Choroid plexus epithelial cell (primary cell): ENCODE measurements at regions not wholly inside any gene's neighbourhood (a gene's known extent, or its start where the extent isn't known, plus 50 kb on each side); places are given as distances from the start of the nearest gene placed in this dataset.
A peak's percentile ranks its signal among the peaks of the same experiment; 100 is the strongest.

Experiments
- DNase-seq: peaks from one replicate; pipeline ENCODE4 v3.0.0-alpha.2; 2010; ENCODE audit warnings: low read depth
- H3K4me3 ChIP-seq: 2 replicates; pipeline ENCODE4 v1.5.1; 2011; ENCODE audit warnings: low read depth, mild to moderate bottlenecking, control low read depth, low read length, moderate library complexity
- TF ChIP-seq, protein P1 (sequence below): conservative IDR thresholded peaks from 2 replicates; pipeline ENCODE4 v1.5.1; 2011; ENCODE audit warnings: low read depth, mild to moderate bottlenecking, control low read depth, inconsistent platforms, low read length, moderate library complexity

DNA sequence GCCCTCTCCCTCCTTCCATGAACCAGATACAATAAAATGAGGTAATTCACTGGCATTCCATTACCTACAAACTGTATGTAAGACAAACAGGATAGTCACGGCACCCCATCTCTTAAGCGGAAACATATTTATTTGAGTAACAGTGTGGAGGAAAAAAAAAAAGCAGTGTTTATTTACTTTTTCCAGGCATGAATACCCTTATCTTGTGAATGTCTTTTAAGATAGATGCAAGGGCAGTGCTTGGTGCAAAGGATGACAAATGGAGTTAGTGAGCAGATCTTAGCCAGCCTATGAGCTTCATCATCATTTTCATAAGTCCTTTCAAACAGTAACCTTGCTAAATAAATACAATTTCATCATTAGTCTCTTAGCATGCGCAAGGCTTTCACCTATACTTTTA is 1661.8 kb upstream of the SPRY2 start:
- peak; percentile 13 for DNase-seq
- TF ChIP-seq, protein P1, sequence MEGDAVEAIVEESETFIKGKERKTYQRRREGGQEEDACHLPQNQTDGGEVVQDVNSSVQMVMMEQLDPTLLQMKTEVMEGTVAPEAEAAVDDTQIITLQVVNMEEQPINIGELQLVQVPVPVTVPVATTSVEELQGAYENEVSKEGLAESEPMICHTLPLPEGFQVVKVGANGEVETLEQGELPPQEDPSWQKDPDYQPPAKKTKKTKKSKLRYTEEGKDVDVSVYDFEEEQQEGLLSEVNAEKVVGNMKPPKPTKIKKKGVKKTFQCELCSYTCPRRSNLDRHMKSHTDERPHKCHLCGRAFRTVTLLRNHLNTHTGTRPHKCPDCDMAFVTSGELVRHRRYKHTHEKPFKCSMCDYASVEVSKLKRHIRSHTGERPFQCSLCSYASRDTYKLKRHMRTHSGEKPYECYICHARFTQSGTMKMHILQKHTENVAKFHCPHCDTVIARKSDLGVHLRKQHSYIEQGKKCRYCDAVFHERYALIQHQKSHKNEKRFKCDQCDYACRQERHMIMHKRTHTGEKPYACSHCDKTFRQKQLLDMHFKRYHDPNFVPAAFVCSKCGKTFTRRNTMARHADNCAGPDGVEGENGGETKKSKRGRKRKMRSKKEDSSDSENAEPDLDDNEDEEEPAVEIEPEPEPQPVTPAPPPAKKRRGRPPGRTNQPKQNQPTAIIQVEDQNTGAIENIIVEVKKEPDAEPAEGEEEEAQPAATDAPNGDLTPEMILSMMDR: no peak
- H3K4me3 ChIP-seq: no peak overlapping the region

DNA sequence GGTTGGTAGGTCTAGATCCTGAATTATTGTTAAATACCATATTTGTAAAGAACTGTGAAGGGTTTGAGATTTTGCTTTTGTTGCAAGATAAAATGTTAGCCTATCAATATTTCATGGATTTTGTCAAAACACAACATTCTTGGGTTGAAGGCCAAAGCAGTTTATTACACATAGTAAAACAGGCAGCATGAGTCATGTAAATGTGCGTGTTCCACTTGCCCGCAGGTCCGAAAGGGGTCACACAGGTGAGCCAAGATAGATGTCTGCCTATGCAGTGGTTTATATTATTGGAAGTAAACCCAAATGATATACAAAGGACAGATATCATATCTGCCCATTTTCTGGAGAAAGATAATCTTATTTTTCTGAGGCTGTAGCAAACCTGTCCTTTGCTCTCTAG is 1654.4 kb upstream of the SPRY2 start:
- TF ChIP-seq, protein P1: no peak
- no peak for DNase-seq
- H3K4me3 ChIP-seq: no peak overlapping the region

DNA sequence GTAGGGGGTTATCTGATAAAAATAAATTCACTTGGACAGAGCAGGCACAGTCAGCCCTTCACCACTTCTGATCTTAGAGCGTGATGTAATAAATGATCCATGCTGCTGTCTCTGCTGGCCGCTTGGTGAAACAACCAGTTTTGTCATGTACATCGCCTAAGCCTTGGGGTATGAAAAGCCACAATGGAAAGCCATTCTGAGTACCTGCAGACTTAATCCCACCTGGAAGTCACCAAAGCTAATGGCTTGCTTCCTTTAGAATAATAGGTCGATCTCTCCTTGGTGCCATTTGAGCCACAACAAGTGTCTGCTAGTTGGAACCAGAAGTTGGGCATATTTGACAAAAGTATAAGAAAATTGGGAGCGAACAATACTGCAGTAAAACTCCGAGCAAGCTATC is 1649.7 kb upstream of the SPRY2 start:
- TF ChIP-seq, protein P1: no peak
- H3K4me3 ChIP-seq: no peak overlapping the region
- DNase-seq: no peak

DNA sequence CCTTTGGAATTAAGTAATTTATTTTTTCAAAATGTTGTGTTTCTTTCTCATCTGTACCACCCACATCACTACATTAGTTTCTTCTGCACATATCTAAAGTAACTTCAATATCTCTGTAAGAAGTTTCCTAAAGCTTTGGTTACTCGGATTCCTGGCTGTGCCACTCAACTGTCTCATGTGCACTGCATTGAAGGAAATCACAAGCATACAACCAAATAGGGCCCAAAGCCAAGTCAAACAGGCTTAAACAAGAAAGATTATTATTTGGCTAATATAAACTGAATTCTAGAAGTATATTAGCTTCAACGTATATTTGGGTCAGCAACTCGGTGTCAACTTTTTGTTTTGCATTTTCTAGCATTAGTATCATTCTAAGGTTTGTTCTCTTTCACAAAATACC is 1647.6 kb upstream of the SPRY2 start:
- DNase-seq: no peak
- no peak overlapping the region for H3K4me3 ChIP-seq
- TF ChIP-seq, protein P1: no peak

DNA sequence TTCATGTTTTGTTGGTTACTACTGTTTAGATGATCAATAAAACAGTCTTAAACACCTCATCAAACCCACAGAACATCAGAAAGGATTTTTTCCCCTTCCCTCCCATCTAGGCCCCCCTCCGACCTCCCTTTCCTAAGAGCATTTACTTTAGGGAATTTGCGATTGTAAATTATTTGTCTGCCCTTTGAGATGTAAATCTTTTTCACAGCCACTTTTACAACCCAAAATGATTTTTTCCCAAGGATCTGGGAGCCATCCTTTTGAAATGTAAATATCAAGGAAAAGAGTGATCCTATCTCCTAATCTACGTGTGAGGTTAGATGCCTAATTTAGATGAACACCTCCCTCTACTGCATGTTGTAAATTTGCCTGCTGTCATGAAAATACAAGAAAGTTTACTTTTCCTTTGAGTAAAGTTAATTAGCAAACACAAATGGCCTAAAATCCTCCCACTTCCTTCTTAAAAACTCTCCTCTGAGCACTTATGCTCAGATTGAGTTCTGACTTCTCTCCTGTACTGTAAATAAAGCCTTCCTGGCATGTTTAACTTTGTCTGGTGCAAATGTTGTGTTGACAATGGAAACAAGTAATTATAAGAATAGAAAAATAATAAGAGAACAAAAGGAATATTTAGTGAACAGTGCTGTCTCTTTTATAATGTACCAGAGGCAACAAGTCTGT is 1646.9 kb upstream of the SPRY2 start:
- TF ChIP-seq, protein P1: no peak
- H3K4me3 ChIP-seq: no peak overlapping the region
- no peak for DNase-seq

DNA sequence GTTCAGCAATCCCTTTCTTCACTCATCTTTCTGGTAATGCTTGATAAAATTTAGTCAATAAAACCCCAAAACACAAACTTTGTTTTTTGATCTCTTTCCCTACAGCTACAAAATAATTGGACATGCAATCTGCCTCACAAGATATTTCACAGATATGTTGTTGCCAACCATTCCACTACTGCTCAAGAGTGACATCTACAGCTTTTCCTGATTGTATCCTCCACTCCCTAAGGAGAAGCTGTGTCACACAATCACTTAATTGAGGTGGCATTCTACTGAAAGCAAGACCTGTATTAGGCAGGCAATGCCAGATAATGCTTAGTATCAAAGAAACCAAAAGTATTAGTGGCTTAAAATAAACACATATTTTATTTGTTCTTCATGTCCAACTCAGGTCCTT is 1646.2 kb upstream of the SPRY2 start:
- TF ChIP-seq, protein P1: no peak
- H3K4me3 ChIP-seq: no peak overlapping the region
- DNase-seq: no peak

DNA sequence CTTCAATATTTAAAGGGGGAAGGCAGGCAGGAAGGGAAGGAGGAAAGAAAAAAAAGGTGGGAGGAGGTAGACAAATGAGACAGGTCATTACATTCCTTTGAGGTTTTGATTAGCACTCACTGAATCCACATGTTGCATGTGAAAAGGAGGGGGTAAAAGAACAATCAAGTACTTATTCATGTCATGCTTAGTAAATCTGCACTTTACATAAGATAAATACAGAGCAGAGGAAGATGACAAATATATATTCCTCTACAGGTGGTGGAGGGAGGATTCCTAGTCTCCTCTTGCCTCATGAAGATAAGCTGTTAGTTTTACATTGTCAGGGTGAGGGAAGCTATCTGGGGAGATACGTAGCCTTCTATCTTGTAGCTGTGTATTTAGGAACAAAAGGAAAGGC is 1645.4 kb upstream of the SPRY2 start:
- DNase-seq: no peak
- TF ChIP-seq, protein P1: no peak
- no peak overlapping the region for H3K4me3 ChIP-seq
